ENCODE measurements at regions not wholly inside any gene's neighbourhood (a gene's known extent, or its start where the extent isn't known, plus 50 kb on each side); places are given as distances from the start of the nearest gene placed in this dataset.
"Not testable (repeated sequence)": the region's sequence is repeated elsewhere in the genome, so short reads cannot be mapped to it uniquely, and the experiment has no call there.

DNA sequence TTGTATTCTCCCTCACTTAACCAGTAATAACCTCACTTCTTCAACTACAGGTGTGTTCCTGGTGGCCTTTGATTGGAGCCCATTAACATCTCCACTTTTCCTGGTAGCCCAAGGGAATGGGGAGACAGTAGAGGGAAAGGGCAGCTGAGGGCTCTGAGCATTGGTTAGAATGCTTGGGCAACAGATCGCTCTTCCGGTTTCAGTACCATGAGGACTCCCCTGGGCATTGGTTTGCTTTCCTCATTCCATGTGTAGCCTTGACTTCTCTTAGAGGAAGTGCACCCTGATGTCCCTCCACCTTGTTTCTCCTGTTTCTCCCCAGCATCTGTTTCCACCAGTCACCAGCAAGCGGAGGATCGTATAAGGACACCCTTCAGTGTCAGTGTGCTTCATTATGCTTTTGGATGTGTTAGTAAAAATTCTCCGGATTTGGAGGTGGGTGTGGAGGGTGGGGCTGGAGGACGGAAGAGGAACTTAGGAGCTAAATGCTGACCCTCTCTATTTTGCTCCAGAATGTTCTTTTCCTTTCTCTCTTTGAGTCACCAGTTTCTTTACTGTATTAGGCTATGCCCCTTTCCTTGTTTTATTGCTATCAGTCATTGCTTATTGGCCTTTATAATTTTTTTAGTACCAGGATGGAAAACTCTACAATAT lies 50.6 kb upstream of the ZNG1B start:
- H3K36me3 Mint-ChIP-seq, H3K4me3 Mint-ChIP-seq, H3K9me3 Mint-ChIP-seq, H3K27ac Mint-ChIP-seq: not testable (repeated sequence)
- Mint-ChIP-seq H3K27me3 (peaks cover 10% of the 10 kb centered on the region), H3K4me1 (peaks cover 17% of the 10 kb centered on the region)

DNA sequence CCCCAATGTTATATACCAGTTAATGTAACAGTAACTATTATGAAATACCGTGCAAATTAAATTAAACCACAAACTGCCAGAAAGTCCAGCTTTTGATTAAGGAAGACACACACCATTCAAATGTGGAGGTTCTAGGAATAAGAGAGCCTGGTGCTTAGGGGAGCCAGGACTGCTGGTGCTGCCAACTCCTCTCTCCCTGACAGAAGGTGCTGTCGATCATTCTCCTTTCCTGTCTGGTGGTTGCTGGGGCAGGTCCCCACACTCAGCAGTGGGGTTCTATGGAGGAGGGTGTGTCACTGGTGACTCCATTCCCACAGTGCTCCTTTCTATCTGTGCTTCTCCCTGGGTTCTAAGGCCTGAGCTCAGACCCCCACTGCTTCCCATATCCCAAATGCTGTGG lies 57.9 kb upstream of the ZNG1B start:
- H3K36me3 Mint-ChIP-seq, H3K27ac Mint-ChIP-seq, H3K4me3 Mint-ChIP-seq, H3K27me3 Mint-ChIP-seq, H3K9me3 Mint-ChIP-seq, H3K4me1 Mint-ChIP-seq: not testable (repeated sequence)

DNA sequence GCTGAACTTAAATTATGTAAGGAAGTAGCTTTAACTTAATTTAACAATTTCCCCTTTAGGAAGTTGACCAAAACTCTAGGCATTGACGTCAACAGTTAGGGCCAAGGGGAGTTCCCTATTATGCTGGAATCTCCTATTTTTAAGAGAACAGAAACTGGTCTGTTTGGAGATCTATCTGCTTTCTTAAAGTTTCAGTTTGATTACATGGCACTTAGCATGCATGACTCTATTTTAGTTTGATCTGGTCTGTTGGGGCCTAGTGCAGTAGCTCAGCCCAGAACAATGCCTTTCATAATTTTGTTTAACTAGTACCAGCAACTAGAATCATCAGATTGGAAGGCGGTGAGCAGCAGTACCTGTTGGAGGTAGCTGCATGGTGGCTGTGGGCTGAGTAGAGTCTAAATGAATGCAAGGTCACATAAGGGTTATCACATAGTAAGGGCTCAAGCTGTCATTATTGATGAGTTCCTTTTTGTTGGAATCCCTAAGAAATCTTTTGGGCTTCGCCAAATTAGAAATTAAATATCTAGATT lies 60.5 kb upstream of the ZNG1B start:
- Mint-ChIP-seq H3K27me3 (no peaks in the 10 kb centered on the region), H3K4me1 (no peaks in the 10 kb centered on the region), H3K4me3 (no peak overlapping the region), H3K27ac (no peak overlapping the region), H3K36me3 (no peaks in the 10 kb centered on the region), H3K9me3 (no peaks in the 10 kb centered on the region)

DNA sequence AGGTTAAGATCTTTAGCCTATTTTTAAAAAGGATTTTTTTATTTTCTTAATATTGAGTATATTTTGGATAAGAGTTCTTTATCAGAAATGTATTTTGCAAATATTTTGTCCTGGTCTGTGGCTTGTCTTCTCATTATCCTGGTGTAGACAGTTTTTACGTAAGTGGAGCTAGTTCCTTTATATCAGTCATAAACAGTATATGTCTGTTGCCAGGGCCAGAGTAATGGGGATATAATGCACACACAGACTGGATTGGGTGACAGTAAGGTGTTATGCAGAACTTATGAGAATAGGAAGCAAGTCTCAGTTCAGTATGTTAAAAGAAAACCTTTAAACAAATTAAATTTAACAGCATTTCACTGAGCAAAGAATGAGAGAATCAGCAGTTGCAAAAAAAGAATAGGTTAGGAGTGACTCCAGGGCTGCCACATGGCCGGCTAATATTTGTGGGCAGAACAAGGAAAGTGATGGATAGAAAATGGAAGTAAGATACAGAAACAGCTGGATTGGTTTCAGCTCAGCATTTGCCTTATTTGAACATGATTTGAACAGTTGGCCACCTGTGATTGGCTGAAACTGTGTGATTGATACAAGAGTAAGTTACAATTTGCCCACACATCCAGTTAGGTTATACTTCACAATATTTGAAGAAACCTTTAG lies 61.1 kb upstream of the ZNG1B start:
- no peaks in the 10 kb centered on the region for H3K9me3 Mint-ChIP-seq
- no peak overlapping the region for H3K27ac Mint-ChIP-seq
- H3K27me3 Mint-ChIP-seq = no peaks in the 10 kb centered on the region
- H3K4me3 Mint-ChIP-seq = no peak overlapping the region
- H3K36me3 Mint-ChIP-seq = no peaks in the 10 kb centered on the region
- no peaks in the 10 kb centered on the region for H3K4me1 Mint-ChIP-seq

DNA sequence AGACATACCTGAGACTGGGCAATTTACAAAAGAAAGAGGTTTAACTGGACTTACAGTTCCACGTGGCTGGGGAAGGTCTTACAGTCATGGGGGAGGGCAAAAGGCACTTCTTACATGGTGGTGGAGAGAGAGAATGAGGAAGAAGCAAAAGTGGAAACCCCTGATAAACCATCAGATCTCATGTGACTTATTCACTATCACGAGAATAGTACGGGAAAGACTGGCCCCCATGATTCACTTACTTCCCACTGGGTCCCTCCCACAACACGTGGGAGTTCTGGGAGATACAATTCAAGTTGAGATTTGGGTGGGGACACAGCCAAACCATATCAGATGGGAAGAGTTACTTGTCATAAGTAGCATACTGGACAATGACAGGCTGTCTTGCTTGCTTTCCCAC lies 62.6 kb upstream of the ZNG1B start:
- H3K27me3 Mint-ChIP-seq, H3K9me3 Mint-ChIP-seq, H3K27ac Mint-ChIP-seq, H3K4me1 Mint-ChIP-seq, H3K4me3 Mint-ChIP-seq, H3K36me3 Mint-ChIP-seq: not testable (repeated sequence)

DNA sequence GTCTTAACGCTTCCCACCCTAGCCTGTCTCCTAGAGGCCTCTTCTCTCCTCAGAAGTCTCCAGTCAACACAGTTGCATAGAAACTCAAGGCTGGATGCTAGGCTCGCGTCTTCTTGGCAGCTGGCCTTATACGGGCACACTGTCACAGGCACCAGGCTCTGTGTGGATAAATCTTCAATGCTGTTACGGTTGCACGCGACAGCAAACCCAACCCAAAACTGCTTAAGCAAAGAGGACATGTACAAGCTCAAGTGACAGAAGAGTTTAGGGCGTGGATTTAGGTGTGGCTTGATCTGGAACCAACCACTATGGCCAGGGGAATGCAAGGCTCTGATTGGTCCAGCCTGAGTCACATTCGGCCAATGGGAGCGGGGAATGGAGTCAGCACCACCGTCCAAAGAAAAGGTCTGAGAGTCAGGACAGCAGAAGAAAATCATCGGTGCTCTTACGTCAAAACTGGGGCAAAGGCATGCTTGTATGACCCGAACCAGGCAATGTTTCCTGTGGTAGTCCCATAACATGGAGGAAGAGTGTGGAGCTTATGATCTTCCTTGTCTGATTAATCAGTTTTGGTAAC lies 65.1 kb upstream of the ZNG1B start:
- H3K4me1 Mint-ChIP-seq, H3K9me3 Mint-ChIP-seq, H3K27ac Mint-ChIP-seq, H3K36me3 Mint-ChIP-seq, H3K4me3 Mint-ChIP-seq, H3K27me3 Mint-ChIP-seq: not testable (repeated sequence)

DNA sequence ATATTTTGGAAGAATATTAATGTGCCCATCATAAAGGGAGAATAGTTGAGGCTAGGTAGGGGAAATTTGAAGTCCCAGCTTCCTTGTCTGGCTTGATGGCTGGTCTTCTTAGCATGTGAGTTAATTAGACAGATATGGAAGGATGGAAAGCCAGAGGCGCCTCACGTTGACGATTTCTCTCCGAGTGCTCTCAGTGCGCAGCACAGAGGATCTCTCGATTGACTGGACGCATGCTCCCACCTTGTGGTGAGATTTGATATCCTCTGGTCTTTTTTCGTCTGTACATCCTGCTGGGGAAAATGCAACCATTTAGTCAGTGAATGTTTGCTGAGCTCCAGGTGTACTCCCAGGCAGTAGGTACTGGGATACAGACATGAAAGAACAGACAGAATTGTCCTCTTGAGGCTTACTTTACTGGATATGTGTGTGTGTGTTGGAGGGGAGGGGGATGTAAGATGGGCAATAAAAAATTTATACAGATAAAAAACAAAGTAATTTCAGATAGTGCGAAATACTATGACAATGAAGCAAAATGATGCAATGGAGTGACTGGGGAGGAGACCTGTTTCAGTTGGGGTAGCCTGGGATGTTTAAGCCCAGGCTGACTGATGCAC lies 66.9 kb upstream of the ZNG1B start:
- Mint-ChIP-seq H3K36me3 (no peaks in the 10 kb centered on the region), H3K27me3 (no peaks in the 10 kb centered on the region), H3K4me3 (no peak overlapping the region), H3K9me3 (no peaks in the 10 kb centered on the region), H3K4me1 (peaks cover 6% of the 10 kb centered on the region), H3K27ac (no peak overlapping the region)

DNA sequence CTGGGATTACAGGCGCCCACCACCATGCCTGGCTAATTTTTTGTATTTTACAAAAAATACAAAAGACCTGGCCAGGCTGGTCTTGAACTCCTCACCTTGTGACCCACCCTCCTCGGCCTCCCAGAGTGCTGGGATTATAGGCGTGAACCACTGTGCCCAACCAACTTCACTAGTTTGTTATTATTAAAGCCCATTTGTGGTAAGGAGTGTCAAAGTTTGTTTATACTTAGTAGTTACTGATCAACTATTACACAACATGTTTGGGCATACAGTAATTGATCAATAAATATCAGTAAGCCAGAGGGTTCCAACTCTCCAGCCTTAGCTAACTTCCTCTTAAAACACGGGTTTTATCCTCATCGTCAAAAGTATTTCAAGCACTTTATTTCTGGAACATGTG lies 67.5 kb upstream of the ZNG1B start:
- H3K4me1 Mint-ChIP-seq = peaks cover 6% of the 10 kb centered on the region
- no peak overlapping the region for H3K4me3 Mint-ChIP-seq
- no peaks in the 10 kb centered on the region for H3K27me3 Mint-ChIP-seq
- H3K9me3 Mint-ChIP-seq = no peaks in the 10 kb centered on the region
- H3K36me3 Mint-ChIP-seq = no peaks in the 10 kb centered on the region
- no peak overlapping the region for H3K27ac Mint-ChIP-seq

DNA sequence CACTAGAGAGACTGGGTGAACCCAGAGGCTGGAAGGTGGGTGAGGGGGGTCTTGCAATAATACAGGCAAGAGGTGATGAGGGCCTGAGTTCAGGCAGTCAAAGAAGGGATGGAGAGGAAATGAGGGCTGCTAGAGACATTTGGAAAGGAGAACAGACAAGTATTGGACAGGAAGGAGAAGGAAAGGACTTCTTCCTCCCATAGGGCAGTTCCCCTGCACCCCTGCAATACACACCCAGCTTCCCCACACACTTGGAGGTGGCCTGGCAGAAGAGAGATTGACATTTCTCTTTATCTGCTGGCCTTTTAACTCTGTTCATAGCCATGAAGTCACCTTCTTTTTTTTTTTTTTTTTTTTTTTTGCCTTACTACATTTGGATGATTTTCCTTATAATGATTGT lies 68.9 kb upstream of the ZNG1B start:
- not testable (repeated sequence) for H3K4me3 Mint-ChIP-seq, H3K27me3 Mint-ChIP-seq, H3K4me1 Mint-ChIP-seq, H3K36me3 Mint-ChIP-seq, H3K27ac Mint-ChIP-seq, H3K9me3 Mint-ChIP-seq

DNA sequence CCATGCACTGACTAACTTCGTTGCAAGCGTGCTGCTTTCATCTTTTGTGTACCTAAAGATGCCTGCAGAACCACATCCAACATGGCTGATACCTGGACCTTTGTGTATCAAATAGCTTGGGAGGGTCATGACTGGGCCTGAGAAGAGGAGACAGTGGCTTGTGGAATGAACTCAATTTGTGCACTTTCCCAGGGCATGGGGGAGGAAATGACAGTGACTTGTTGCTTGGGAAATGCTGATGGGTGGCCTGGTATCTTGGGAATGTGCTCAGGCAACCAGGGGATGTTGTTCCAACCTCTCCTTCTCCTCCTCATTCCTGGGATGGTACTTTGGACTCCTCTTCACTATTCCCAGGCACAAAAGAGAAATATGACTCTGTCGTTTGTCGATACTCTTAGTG lies 70.7 kb upstream of the ZNG1B start:
- H3K9me3 Mint-ChIP-seq, H3K27ac Mint-ChIP-seq, H3K4me3 Mint-ChIP-seq, H3K4me1 Mint-ChIP-seq, H3K36me3 Mint-ChIP-seq, H3K27me3 Mint-ChIP-seq: not testable (repeated sequence)

DNA sequence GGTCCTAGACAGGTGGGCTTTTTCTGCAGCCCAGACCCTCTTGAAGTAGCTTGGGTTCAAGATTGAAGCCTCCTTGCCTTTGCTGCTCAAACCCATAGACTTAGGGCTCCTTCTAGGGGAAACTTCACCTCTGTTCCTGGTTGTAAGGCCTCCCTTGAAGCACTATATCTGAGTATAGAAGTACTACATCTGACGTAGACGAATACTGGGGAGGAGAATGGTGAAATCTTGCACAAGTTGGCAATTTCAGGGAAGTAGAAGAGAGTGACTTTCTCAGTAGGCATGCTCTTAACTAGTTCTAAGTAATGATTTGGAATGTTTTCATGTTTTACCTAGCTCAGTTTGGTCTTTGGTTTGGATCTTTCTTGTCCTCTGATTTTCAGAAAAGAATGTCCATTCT lies 71.7 kb upstream of the ZNG1B start:
- H3K4me1 Mint-ChIP-seq, H3K36me3 Mint-ChIP-seq, H3K9me3 Mint-ChIP-seq, H3K4me3 Mint-ChIP-seq, H3K27ac Mint-ChIP-seq, H3K27me3 Mint-ChIP-seq: not testable (repeated sequence)

DNA sequence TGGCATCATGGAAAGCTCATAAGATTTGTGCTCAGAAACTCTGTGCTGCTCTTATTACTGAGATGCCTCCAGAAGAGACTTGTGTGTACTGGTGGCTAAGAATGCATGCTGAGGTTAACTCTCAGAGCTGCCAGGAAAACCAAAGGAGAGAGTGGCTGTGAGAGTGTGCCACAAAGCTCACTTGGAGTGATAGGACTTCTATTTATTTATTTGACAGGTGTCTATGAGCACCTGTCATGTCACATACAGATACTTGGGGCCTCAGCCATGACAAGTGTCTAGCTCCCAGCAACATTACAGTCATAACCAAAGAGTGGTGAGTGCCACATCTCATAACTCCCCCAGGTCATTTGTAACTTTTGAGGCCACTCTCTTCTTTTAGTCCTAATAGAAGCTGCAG lies 72.2 kb upstream of the ZNG1B start:
- not testable (repeated sequence) for H3K9me3 Mint-ChIP-seq, H3K27ac Mint-ChIP-seq, H3K36me3 Mint-ChIP-seq, H3K4me1 Mint-ChIP-seq, H3K4me3 Mint-ChIP-seq, H3K27me3 Mint-ChIP-seq

DNA sequence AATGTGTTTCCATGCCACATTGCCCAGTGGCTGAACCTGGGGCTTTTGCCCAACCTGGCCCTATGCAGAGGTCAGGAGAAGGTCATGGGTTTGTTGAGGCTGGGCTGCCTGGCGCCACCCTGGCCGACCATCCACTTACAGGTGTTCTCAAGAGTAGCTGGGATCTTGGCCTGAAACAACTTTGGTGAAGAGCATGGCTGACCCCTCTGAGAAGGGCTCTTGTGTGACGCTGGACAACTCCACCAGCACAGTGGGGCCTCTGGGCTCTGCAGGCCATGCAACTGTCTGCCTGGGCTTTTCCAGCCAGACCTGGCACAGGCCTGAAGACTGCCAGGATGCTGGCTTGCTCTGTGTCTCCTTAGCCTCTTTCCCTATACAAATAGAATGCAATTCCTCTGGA lies 76.4 kb upstream of the ZNG1B start:
- Mint-ChIP-seq H3K4me1 (no peaks in the 10 kb centered on the region), H3K36me3 (no peaks in the 10 kb centered on the region), H3K9me3 (no peaks in the 10 kb centered on the region), H3K27me3 (no peaks in the 10 kb centered on the region), H3K4me3 (no peak overlapping the region), H3K27ac (peak overlapping the region; percentile 35)

DNA sequence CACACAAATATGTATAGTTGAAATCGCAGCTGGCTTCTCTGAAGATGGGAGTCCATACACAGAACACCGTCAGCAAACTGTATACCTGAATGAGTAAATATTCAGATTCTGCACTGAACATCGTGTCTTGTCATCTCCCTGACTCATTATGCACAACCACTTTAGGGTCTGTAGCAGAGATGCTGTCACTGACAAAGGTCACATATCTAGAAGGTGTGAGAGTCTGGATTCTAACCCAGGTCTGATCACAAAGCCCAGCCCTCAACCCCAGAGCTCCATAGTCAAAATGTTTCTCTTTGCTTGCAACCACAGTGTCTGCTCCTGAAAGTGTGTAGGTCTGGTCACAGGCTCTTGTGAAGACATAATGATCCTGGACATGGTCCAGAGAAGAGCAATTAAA lies 78.3 kb upstream of the PAX8 start:
- no peaks in the 10 kb centered on the region for H3K4me1 Mint-ChIP-seq
- H3K4me3 Mint-ChIP-seq = no peak overlapping the region
- H3K27ac Mint-ChIP-seq = no peak overlapping the region
- no peaks in the 10 kb centered on the region for H3K36me3 Mint-ChIP-seq
- H3K27me3 Mint-ChIP-seq = peaks cover 3% of the 10 kb centered on the region
- H3K9me3 Mint-ChIP-seq = no peaks in the 10 kb centered on the region

DNA sequence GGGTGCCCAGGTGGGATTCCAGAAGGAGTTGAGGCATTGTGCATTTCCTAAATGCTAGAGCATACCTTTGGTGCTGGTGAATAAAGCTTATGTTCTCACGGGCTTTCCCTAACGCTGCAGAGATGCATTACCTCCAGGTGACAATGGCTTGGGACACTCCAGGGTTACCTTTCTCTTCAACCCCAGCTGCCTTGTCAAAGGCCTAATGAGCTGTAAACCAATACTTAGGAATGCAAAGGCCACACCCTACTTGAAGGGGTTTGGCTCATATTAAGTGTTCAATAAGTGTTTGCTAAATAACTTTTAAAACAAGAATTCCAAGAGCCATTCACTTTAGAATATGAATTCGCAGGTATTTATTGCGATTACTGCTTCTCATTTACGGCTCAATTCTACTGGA lies 77.6 kb upstream of the PAX8 start:
- not testable (repeated sequence) for H3K9me3 Mint-ChIP-seq, H3K27ac Mint-ChIP-seq, H3K36me3 Mint-ChIP-seq, H3K4me3 Mint-ChIP-seq, H3K27me3 Mint-ChIP-seq, H3K4me1 Mint-ChIP-seq

DNA sequence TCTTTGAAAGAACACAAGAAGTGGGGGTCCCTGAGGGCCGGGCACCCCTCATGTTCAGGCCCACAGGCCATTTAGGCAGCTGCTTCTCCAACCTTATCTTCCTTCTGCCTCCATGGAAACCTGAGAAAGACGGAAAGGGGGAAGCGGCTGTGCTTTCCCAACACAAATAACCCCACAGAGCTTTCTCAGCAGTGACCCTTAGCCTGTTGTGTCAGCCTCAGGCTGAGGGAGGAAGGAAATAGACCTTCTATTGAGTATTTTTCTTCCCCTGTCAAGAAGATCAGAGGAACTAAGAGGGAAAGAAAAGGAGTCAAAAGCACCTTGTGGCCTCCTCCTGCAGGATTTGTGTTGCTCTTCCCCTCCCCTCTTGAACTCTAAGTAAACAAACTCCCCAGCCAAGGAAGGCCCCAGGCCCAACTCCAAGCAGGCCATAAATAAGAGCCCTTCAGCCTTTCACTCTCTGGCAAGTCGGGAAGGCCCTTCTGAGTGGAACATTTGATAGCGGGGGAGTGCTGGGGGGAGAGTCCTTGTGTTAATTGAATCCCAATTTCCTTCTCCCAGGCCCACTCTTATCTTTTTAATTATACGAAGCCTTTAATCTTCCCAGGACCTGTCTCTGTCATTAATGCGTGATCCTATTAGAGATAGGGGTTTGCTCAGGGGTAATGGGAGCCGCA lies 76.8 kb upstream of the PAX8 start:
- not testable (repeated sequence) for H3K27ac Mint-ChIP-seq, H3K4me1 Mint-ChIP-seq, H3K36me3 Mint-ChIP-seq

More for the DNA sequence above, 76.8 kb upstream of the PAX8 start:
- not testable (repeated sequence) for H3K27me3 Mint-ChIP-seq, H3K4me3 Mint-ChIP-seq, H3K9me3 Mint-ChIP-seq
